Jurkat, Clone E6-1 (cell line): ENCODE measurements at regions not wholly inside any gene's neighbourhood (a gene's known extent, or its start where the extent isn't known, plus 50 kb on each side); places are given as distances from the start of the nearest gene placed in this dataset.
"Not testable (repeated sequence)": the region's sequence is repeated elsewhere in the genome, so short reads cannot be mapped to it uniquely, and the experiment has no call there.

Experiments used
- DNase-seq: peaks from one replicate; pipeline ENCODE4 v3.0.0-alpha.2; 2011; ENCODE audit warnings: low read depth, low spot score
- H3K4me3 ChIP-seq: 2 replicates; pipeline ENCODE4 v1.5.1; 2011; ENCODE audit warnings: mild to moderate bottlenecking, low read length, control low read depth, moderate library complexity

DNA sequence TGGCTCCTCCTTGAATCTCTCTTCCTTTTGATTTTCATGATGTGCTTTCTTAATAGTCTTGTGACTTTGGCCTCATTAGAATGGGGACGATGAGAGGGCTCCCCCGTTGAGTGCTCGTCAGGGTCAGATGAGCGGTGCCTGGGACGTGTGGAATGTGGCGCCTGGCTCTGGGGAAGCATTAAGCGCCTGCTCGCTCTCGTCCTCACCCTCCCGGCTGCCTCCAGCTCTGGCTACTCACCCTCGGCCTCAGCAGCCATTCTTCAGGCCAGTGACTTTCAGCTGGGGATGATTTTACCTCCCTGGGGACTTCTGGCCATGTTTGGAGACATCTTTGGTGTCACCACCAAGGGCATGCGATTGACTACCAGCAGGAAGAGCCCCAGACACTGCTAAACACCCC is 69.7 kb downstream of the RPS6KA4 start:
- no peak overlapping the region for H3K4me3 ChIP-seq
- DNase-seq, result no peak

DNA sequence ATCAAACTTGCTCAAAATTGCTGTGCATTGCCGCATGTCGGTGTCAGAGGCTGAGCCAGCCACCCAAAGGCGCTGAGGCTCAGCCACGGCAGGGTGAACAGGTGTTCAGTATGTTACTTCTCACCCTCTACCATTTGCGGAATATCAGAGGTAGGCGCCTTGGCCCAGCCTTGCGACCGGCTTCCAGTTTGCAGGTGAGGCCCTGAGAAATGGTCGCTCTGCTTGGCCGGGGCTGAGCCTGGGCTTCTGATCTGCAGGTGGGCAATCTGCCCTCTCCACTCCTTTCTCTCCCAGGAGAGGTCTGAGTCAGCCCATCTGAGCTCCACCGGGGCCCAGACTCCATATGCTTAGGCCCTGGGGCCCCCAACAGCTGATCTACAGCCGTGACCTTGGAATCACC is 71.0 kb downstream of the RPS6KA4 start:
- DNase-seq, result no peak

DNA sequence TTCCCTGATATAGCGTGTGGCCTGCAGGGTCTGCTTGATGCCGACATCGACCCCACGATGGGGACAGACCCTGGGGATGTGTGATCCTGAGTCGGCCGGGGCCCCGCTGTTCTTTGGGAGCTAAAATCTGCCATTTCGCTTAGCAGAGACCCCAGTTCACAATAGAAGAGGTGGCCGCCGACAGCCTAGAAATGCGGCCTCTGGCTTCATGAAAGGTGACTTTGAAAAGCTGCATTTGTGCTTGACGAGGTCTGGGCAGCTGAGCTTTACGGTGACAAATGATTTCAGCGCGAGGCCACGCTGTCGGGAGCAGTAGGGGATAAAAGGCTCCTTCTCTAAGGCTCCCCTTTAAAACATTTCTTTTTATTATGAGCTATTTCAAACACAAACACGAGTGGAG is 71.7 kb downstream of the RPS6KA4 start:
- no peak overlapping the region for H3K4me3 ChIP-seq
- DNase-seq, result no peak

More for the DNA sequence above, 71.0 kb downstream of the RPS6KA4 start:
- no peak overlapping the region for H3K4me3 ChIP-seq

- H3K4me3 ChIP-seq, result no peak overlapping the region
- peak; percentile 12 for DNase-seq
Observed at GRCh38 chr11:64436000-64436399, 77.0 kb downstream of the RPS6KA4 start.

GRCh38 chr11:64437426-64437825 is 78.5 kb downstream of the RPS6KA4 start:
- no peak overlapping the region for H3K4me3 ChIP-seq

GRCh38 chr11:64438986-64439771 is 80.2 kb downstream of the RPS6KA4 start:
- no peak for DNase-seq
- no peak overlapping the region for H3K4me3 ChIP-seq

More at GRCh38 chr11:64437426-64437825, 78.5 kb downstream of the RPS6KA4 start:
- DNase-seq, result no peak

- DNase-seq, H3K4me3 ChIP-seq: not testable (repeated sequence)
Observed at GRCh38 chr11:64439772-64440491, 81.0 kb downstream of the RPS6KA4 start.

- H3K4me3 ChIP-seq, result no peak overlapping the region
- DNase-seq, result no peak
Observed at GRCh38 chr11:64441127-64441526, 82.2 kb downstream of the RPS6KA4 start.

DNA sequence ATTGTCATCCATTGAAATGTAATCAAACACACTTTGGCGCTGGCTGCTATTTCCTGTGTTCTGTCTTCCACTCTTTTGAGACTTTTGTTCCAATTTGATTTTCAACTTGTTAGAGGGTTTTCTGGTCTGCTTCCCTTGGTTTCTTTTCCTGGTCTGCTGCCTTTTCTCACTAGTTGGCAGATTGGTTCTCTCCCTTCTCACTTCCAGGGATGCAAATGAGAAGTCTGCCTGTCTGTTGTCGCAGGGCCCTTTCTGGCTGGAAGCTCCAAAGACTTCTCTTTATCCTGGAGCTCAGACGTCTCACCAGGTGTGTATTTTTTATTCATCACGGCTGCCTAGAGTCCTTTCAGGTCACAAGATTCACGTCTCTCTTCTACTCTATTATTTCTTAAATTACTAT is 84.0 kb downstream of the RPS6KA4 start:
- no peak for DNase-seq
- H3K4me3 ChIP-seq, result no peak overlapping the region

DNA sequence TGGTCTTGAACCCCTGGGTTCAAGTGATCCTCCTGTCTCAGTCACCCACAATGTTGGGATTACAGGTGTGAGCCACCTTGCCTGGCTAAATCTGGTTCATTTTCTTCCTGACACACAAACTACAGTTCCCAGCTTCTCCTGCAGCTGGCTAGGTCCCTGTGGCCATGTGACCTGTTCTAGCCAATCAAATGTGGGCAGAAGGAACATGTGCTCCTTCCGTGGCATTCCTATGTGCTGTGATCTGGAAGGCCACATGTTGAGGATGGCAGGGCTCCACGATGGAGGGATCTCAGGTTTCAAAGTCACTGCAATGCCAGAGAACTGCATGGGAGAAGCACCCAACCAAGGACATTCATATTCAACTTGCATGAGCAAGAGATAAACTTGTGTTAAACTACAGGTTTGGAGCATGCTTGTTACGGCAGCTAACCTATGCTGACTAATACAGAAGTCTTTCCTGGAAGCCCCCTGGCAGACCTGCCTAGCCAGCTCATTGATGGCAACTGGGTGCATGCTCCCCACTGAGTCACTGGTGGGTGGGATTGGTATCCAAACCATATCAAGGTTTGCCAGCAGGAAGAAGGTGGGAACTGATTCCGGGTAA is 86.0 kb downstream of the RPS6KA4 start:
- peak; percentile 35 for DNase-seq

GRCh38 chr11:64445651-64446050 is 86.7 kb downstream of the RPS6KA4 start:
- no peak for DNase-seq
- no peak overlapping the region for H3K4me3 ChIP-seq

More for the DNA sequence above, 86.0 kb downstream of the RPS6KA4 start:
- H3K4me3 ChIP-seq, result no peak overlapping the region

DNA sequence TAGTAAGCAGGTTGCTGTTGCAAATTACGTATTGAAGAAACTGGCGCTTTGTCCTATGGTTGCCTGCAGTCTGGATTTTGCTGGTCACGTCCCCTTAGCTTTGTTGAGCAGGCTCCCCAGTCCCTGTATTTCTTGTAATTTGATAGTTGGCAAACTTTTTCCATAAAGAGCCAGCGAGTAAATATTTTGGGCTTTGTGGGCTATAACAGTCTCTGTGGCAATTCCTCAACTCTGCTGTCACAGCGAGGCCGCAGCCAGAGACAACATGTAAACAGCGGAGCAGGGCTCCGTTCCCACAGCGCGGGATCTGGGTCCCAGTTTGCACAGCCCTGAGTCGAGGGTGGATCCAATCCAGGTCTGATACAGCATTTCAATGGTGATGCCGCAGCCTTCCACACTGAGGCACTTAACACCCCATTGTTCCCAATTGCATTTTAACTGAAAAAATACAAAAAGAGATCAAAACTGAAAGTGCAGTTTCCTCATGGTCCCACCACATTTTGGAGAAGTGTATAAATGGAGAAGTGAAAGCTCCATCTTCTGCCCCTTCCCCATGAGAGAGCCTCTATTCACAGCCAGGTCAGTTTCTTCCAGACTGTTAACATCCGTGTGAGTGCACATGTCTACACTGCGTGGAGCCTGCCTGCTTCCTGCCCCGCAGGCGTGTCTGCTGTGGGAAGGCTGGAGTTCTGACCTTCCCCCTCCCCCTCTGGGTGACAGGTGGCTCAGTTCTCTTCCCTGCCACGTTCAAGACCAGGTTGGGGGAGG is 89.1 kb downstream of the RPS6KA4 start:
- H3K4me3 ChIP-seq, result peak overlapping the region; percentile 7; the same call in 1 of the 2 replicates
- no peak for DNase-seq

DNA sequence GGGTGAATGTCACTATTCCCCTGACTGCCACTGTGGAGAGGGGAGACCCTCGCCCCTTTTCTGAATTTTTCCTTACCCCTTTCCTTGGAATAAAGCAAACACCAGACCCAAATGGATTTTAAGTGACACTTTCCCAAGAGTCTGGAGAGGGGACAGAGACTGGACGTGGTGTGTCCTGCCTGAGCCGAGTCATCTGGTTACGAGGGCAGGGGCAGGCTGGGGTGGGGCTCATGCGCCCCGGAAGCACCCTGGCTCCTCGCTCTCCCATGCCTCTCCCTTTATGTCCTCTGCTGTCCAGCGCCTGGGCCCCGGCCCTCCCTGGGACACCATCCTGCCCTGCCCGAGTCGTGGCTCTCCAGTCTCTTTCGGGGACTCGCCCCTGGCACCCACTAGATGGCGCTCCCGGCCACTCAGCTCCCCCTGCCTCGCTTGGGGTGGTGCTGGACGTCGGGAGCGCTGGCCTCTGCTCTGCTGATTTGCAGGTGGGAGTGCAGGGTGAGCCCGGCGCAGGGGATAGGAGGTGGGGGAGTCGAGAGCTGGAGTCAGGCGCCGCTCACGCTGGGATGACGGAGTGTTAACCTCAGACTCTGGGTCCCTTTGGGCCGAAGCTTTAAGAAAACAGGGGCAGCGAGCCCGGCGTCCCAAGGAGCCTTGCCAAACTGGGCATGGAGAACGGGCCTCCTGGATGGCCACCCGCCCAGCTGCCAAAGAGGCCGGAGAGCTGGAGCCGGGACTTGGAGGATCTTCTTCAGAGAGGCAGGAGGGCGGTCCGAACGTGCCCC is 89.8 kb downstream of the RPS6KA4 start:
- DNase-seq, result peak; percentile 30
- peak overlapping the region; percentile 46 for H3K4me3 ChIP-seq

- peak; percentile 69 for DNase-seq
- H3K4me3 ChIP-seq, result peak overlapping the region; percentile 46
Observed at GRCh38 chr11:64449381-64450167, 90.6 kb downstream of the RPS6KA4 start.

GRCh38 chr11:64450168-64450560 is 91.2 kb downstream of the RPS6KA4 start:
- DNase-seq, result no peak
- H3K4me3 ChIP-seq, result no peak overlapping the region

DNA sequence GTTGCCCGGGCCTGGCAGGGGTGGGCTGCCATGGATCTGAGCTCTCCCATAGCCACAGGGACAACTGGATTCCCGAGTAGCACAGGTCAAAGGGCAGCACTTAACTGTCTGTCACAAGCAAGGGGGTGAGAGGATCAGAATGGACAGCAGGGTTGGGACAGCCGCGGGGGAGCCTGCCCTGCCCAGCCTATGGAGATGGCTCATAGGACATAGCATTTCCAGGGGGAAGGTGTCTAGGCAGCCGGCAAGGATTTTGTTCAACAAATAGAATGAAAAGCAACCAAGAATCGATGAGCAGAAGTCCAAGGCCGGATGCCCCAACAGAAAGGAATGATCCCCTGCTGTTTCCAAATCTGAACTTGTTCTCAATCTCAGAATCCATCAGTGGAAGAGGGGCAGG is 92.9 kb downstream of the RPS6KA4 start:
- DNase-seq, result no peak
- H3K4me3 ChIP-seq, result no peak overlapping the region

GRCh38 chr11:64453466-64453865 is 94.5 kb downstream of the RPS6KA4 start:
- DNase-seq, result no peak
- H3K4me3 ChIP-seq, result no peak overlapping the region
